Osteoblast (primary cell): ENCODE measurements at regions not wholly inside any gene's neighbourhood (a gene's known extent, or its start where the extent isn't known, plus 50 kb on each side); places are given as distances from the start of the nearest gene placed in this dataset.

Source experiments
- DNase-seq: peaks from one replicate; pipeline ENCODE4 v3.0.0; 2011; ENCODE audit warnings: low spot score, mixed read lengths; ENCODE audit not compliant: insufficient read length; ENCODE audit errors: missing footprints
- H2AFZ ChIP-seq: 2 replicates; pipeline ENCODE4 v1.6.0; 2011; ENCODE audit warnings: mild to moderate bottlenecking, low read length
- H3K27ac ChIP-seq: 2 replicates; pipeline ENCODE4 v1.5.1; 2011; ENCODE audit warnings: mild to moderate bottlenecking, low read depth, low read length, moderate library complexity
- H3K27me3 ChIP-seq: 2 replicates; pipeline ENCODE4 v1.6.0; 2012; ENCODE audit warnings: mild to moderate bottlenecking, control low read depth, inconsistent platforms, low read length, moderate library complexity; ENCODE audit not compliant: insufficient read depth
- H3K36me3 ChIP-seq: 2 replicates; pipeline ENCODE4 v1.5.1; 2011; ENCODE audit warnings: mild to moderate bottlenecking, low read length, control low read depth, moderate library complexity; ENCODE audit not compliant: insufficient read depth
- H3K4me1 ChIP-seq: 2 replicates; pipeline ENCODE4 v1.5.1; 2011; ENCODE audit warnings: mild to moderate bottlenecking, low read length, control low read depth, moderate library complexity; ENCODE audit not compliant: insufficient read depth
- H3K4me2 ChIP-seq: 2 replicates; pipeline ENCODE4 v1.6.0; 2011; ENCODE audit warnings: mild to moderate bottlenecking, low read length; ENCODE audit not compliant: insufficient read depth
- H3K4me3 ChIP-seq: fragments of 200-600 bp; sonication (generic); 3 replicates; pipeline ENCODE4 v1.5.1; 2012; ENCODE audit warnings: mild to moderate bottlenecking, low read length, inconsistent platforms; ENCODE audit not compliant: insufficient read depth
- H3K79me2 ChIP-seq: 2 replicates; pipeline ENCODE4 v1.6.0; 2012; ENCODE audit warnings: mild to moderate bottlenecking, low read length, control low read depth, inconsistent platforms; ENCODE audit not compliant: insufficient read depth
- H3K9me3 ChIP-seq: 2 replicates; pipeline ENCODE4 v1.5.1; 2011; ENCODE audit warnings: low read depth, low read length, control low read depth
- H4K20me1 ChIP-seq: 2 replicates; pipeline ENCODE4 v1.6.0; 2012; ENCODE audit warnings: mild to moderate bottlenecking, low read length, control low read depth; ENCODE audit not compliant: insufficient read depth
- CTCF ChIP-seq: IDR thresholded peaks from 2 replicates; pipeline ENCODE4 v1.5.1; 2011; ENCODE audit warnings: mild to moderate bottlenecking, low read depth, low read length, moderate library complexity; ENCODE audit errors: extremely low read depth

- H3K4me2 ChIP-seq: peak overlapping the region; percentile 70
- H3K27me3 ChIP-seq: no peaks in the 10 kb centered on the region
- no peaks in the 10 kb centered on the region for H4K20me1 ChIP-seq
- peak; percentile 63 for DNase-seq
- TF ChIP-seq CTCF: no peak
- peak overlapping the region; percentile 98 for H3K27ac ChIP-seq
- H2AFZ ChIP-seq: no peak overlapping the region
- H3K9me3 ChIP-seq: no peaks in the 10 kb centered on the region
- H3K4me3 ChIP-seq: peak overlapping the region; percentile 21
- no peaks in the 10 kb centered on the region for H3K36me3 ChIP-seq
- no peaks in the 10 kb centered on the region for H3K79me2 ChIP-seq
- peaks cover 42% of the 10 kb centered on the region for H3K4me1 ChIP-seq
Observed at GRCh38 chr5:115461506-115462290, 82.9 kb downstream of the FEM1C start.

GRCh38 chr5:115461093-115461492, 83.5 kb downstream of the FEM1C start:
- no peaks in the 10 kb centered on the region for H4K20me1 ChIP-seq
- H3K4me1 ChIP-seq: peaks cover 42% of the 10 kb centered on the region
- DNase-seq: no peak
- no peak for TF ChIP-seq CTCF
- H3K4me3 ChIP-seq: peak overlapping the region; percentile 21
- no peak overlapping the region for H2AFZ ChIP-seq
- H3K4me2 ChIP-seq: peak overlapping the region; percentile 70
- no peaks in the 10 kb centered on the region for H3K9me3 ChIP-seq
- H3K27me3 ChIP-seq: no peaks in the 10 kb centered on the region
- no peaks in the 10 kb centered on the region for H3K79me2 ChIP-seq
- H3K36me3 ChIP-seq: no peaks in the 10 kb centered on the region
- H3K27ac ChIP-seq: peak overlapping the region; percentile 98

GRCh38 chr5:115460472-115460871, 84.1 kb downstream of the FEM1C start:
- Histone ChIP-seq H3K4me3 (no peak overlapping the region), H3K4me2 (peak overlapping the region; percentile 70), H4K20me1 (no peaks in the 10 kb centered on the region), H3K4me1 (peaks cover 45% of the 10 kb centered on the region), H3K79me2 (no peaks in the 10 kb centered on the region), H3K36me3 (no peaks in the 10 kb centered on the region), H2AFZ (no peak overlapping the region), H3K9me3 (no peaks in the 10 kb centered on the region), H3K27me3 (no peaks in the 10 kb centered on the region), H3K27ac (peak overlapping the region; percentile 98)
- no peak for DNase-seq
- TF ChIP-seq CTCF: no peak

GRCh38 chr5:115459855-115460341, 84.7 kb downstream of the FEM1C start:
- H3K4me1 ChIP-seq: peaks cover 51% of the 10 kb centered on the region
- no peak for TF ChIP-seq CTCF
- peak overlapping the region; percentile 70 for H3K4me2 ChIP-seq
- peak overlapping the region; percentile 98 for H3K27ac ChIP-seq
- no peak overlapping the region for H2AFZ ChIP-seq
- peak overlapping the region; percentile 41 for H3K4me3 ChIP-seq
- no peaks in the 10 kb centered on the region for H3K27me3 ChIP-seq
- no peaks in the 10 kb centered on the region for H3K9me3 ChIP-seq
- H3K79me2 ChIP-seq: no peaks in the 10 kb centered on the region
- peak; percentile 44 for DNase-seq
- H4K20me1 ChIP-seq: no peaks in the 10 kb centered on the region
- H3K36me3 ChIP-seq: no peaks in the 10 kb centered on the region
